ENCODE measurements at regions not wholly inside any gene's neighbourhood (a gene's known extent, or its start where the extent isn't known, plus 50 kb on each side); places are given as distances from the start of the nearest gene placed in this dataset.

DNA sequence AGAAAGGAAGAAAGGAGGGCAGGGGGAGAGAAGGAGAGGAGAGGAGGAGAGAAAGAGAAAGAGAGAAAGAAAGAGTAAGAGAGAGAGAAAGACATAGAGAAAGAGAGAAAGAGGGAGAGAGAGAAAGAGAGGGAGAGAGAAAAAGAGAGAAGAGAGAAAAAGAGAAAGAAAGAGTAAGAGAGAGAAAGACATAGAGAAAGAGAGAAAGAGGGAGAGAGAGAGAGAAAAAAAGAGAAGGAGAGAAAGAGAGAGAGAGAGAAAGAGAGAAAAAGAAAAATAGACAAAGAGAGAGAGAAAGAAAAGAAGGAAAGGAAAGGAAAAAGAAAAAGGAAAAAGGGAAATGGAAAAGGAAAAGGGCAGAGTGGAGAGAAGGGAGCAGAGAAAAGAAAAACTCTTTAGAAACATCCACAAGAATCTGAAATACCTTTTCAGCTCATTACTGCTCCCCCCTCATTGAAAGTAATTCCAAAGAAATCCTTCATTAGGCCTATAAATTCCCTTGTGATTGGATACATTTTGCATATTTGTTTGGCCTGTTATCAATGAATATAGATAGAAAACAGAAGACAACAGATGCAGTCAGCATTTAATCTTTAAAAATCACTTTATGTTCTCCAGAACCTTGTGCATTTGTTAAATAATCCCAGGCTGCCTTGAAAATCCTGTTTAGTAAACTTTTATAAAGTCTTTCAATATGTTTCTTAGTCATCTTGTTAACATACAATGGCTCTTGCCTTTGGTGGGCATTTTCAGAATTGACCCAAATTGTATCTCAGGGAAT is 411.5 kb downstream of the NFIB start:
- H3K27ac ChIP-seq (ENCODE audit: low read length, poor library complexity, severe bottlenecking), result no peak overlapping the region
- no peak overlapping the region for H3K18ac ChIP-seq (ENCODE audit: low read depth in 1 of 2, low read length in 2 of 2)
- H3K4me2 ChIP-seq (ENCODE audit: low read length, poor library complexity, severe bottlenecking), result no peak overlapping the region
- H3K9ac ChIP-seq (ENCODE audit: low read length), result no peak overlapping the region
- H2AK5ac ChIP-seq (ENCODE audit: low read length, severe bottlenecking), result no peak overlapping the region
- no peak for DNase-seq
- H2BK12ac ChIP-seq (ENCODE audit: low read length in 2 of 2), result no peak overlapping the region
- no peak overlapping the region for H4K91ac ChIP-seq (ENCODE audit: low read length)
- H3K4ac ChIP-seq (ENCODE audit: low read depth in 1 of 2, low read length in 2 of 2), result no peak overlapping the region
- H4K8ac ChIP-seq (ENCODE audit: low read length), result no peak overlapping the region
- H3K36me3 ChIP-seq (ENCODE audit: control insufficient read depth in 1 of 2, insufficient read depth in 2 of 2, low read depth in 1 of 2, low read length in 2 of 2), result no peaks in the 10 kb centered on the region
- no peak overlapping the region for H3K4me3 ChIP-seq (ENCODE audit: insufficient read depth in 1 of 2, low read depth in 1 of 2, low read length in 2 of 2)
- H2AFZ ChIP-seq (ENCODE audit: low read depth, low read length), result no peak overlapping the region
- no peaks in the 10 kb centered on the region for H3K79me1 ChIP-seq (replicated peaks; ENCODE audit: low read length, poor library complexity, severe bottlenecking)
- no peak overlapping the region for H2BK15ac ChIP-seq (ENCODE audit: low read depth, poor library complexity, severe bottlenecking)
- no peak overlapping the region for H2BK5ac ChIP-seq (ENCODE audit: low read depth, low read length, poor library complexity, severe bottlenecking)
- H3K14ac ChIP-seq (ENCODE audit: low read length in 2 of 2), result no peak overlapping the region
- no peaks in the 10 kb centered on the region for H3K4me1 ChIP-seq (ENCODE audit: control insufficient read depth, insufficient read depth, low read depth, low read length)
- H3K23ac ChIP-seq (ENCODE audit: low read length in 2 of 2), result no peak overlapping the region
- H3K9me3 ChIP-seq (ENCODE audit: control insufficient read depth, low read length), result no peaks in the 10 kb centered on the region
- no peaks in the 10 kb centered on the region for H3K27me3 ChIP-seq (ENCODE audit: control insufficient read depth in 1 of 2, insufficient read depth in 1 of 2, low read length in 2 of 2)
- no peak overlapping the region for H2BK120ac ChIP-seq (ENCODE audit: low read depth, low read length)

DNA sequence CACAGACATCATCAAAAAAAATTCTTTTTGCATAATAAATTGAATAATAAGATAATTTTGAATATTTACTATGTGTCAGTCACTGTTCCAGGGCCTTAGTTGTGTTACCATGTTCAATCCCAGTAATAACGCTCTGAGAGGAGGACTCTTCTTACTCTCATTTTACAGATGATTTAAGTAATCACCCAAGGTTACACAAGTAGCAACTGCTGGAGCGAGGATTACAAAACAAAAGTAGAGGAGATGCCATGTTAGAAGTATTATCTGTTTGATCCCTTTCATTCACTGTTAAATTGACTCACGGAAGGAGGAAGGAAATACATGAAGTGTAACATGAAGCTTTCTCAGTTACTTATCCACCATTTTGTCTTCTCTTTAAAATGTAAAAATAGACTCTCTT is 412.8 kb downstream of the NFIB start:
- Histone ChIP-seq H4K8ac (ENCODE audit: low read length) (no peak overlapping the region), H2BK15ac (ENCODE audit: low read depth, poor library complexity, severe bottlenecking) (no peak overlapping the region), H3K9me3 (ENCODE audit: control insufficient read depth, low read length) (no peaks in the 10 kb centered on the region), H3K27ac (ENCODE audit: low read length, poor library complexity, severe bottlenecking) (no peak overlapping the region), H3K4ac (ENCODE audit: low read depth in 1 of 2, low read length in 2 of 2) (no peak overlapping the region), H3K23ac (ENCODE audit: low read length in 2 of 2) (no peak overlapping the region), H2BK120ac (ENCODE audit: low read depth, low read length) (no peak overlapping the region), H3K4me2 (ENCODE audit: low read length, poor library complexity, severe bottlenecking) (no peak overlapping the region), H3K14ac (ENCODE audit: low read length in 2 of 2) (no peak overlapping the region), H3K9ac (ENCODE audit: low read length) (no peak overlapping the region), H3K4me3 (ENCODE audit: insufficient read depth in 1 of 2, low read depth in 1 of 2, low read length in 2 of 2) (no peak overlapping the region), H2BK12ac (ENCODE audit: low read length in 2 of 2) (no peak overlapping the region), H2AK5ac (ENCODE audit: low read length, severe bottlenecking) (no peak overlapping the region), H3K79me1 (replicated peaks; ENCODE audit: low read length, poor library complexity, severe bottlenecking) (no peaks in the 10 kb centered on the region), H3K27me3 (ENCODE audit: control insufficient read depth in 1 of 2, insufficient read depth in 1 of 2, low read length in 2 of 2) (no peaks in the 10 kb centered on the region), H2BK5ac (ENCODE audit: low read depth, low read length, poor library complexity, severe bottlenecking) (no peak overlapping the region), H3K36me3 (ENCODE audit: control insufficient read depth in 1 of 2, insufficient read depth in 2 of 2, low read depth in 1 of 2, low read length in 2 of 2) (no peaks in the 10 kb centered on the region), H3K4me1 (ENCODE audit: control insufficient read depth, insufficient read depth, low read depth, low read length) (no peaks in the 10 kb centered on the region), H2AFZ (ENCODE audit: low read depth, low read length) (no peak overlapping the region), H3K18ac (ENCODE audit: low read depth in 1 of 2, low read length in 2 of 2) (no peak overlapping the region), H4K91ac (ENCODE audit: low read length) (no peak overlapping the region)
- DNase-seq, result no peak
- 100% methylated on average over 2 of the region's 3 CpGs for WGBS

DNA sequence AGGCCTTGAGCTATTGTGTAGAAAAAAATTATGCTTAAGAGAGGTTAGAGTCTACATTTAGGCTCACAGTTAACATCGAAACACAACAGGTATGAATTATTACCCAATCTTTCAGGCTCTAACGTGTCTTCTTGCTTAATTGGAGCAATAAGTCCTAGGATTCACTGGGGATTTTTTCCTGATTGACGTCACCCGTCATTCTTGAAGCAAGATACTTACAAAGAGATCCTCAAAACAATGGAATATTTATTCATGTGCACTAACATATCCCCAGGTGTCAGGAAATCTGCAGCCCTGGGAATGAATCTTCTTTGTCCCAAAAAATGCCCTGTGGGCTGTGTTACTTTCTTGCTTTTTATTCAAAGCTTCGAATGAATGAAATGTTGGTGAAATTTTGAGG is 413.5 kb downstream of the NFIB start:
- no peak overlapping the region for H3K18ac ChIP-seq (ENCODE audit: low read depth in 1 of 2, low read length in 2 of 2)
- H3K27me3 ChIP-seq (ENCODE audit: control insufficient read depth in 1 of 2, insufficient read depth in 1 of 2, low read length in 2 of 2), result no peaks in the 10 kb centered on the region
- no peak overlapping the region for H2BK5ac ChIP-seq (ENCODE audit: low read depth, low read length, poor library complexity, severe bottlenecking)
- H3K4me1 ChIP-seq (ENCODE audit: control insufficient read depth, insufficient read depth, low read depth, low read length), result no peaks in the 10 kb centered on the region
- DNase-seq, result no peak
- H3K36me3 ChIP-seq (ENCODE audit: control insufficient read depth in 1 of 2, insufficient read depth in 2 of 2, low read depth in 1 of 2, low read length in 2 of 2), result no peaks in the 10 kb centered on the region
- H4K91ac ChIP-seq (ENCODE audit: low read length), result no peak overlapping the region
- H2BK15ac ChIP-seq (ENCODE audit: low read depth, poor library complexity, severe bottlenecking), result no peak overlapping the region
- no peak overlapping the region for H2AFZ ChIP-seq (ENCODE audit: low read depth, low read length)
- no peak overlapping the region for H2BK12ac ChIP-seq (ENCODE audit: low read length in 2 of 2)
- no peak overlapping the region for H4K8ac ChIP-seq (ENCODE audit: low read length)
- H3K4ac ChIP-seq (ENCODE audit: low read depth in 1 of 2, low read length in 2 of 2), result no peak overlapping the region
- H3K23ac ChIP-seq (ENCODE audit: low read length in 2 of 2), result no peak overlapping the region
- no peak overlapping the region for H3K4me3 ChIP-seq (ENCODE audit: insufficient read depth in 1 of 2, low read depth in 1 of 2, low read length in 2 of 2)
- 82% methylated on average over 5 of the region's 5 CpGs for WGBS
- H3K79me1 ChIP-seq (replicated peaks; ENCODE audit: low read length, poor library complexity, severe bottlenecking), result no peaks in the 10 kb centered on the region
- H2BK120ac ChIP-seq (ENCODE audit: low read depth, low read length), result no peak overlapping the region
- no peak overlapping the region for H3K4me2 ChIP-seq (ENCODE audit: low read length, poor library complexity, severe bottlenecking)
- H2AK5ac ChIP-seq (ENCODE audit: low read length, severe bottlenecking), result no peak overlapping the region
- H3K9ac ChIP-seq (ENCODE audit: low read length), result no peak overlapping the region
- H3K27ac ChIP-seq (ENCODE audit: low read length, poor library complexity, severe bottlenecking), result no peak overlapping the region
- H3K14ac ChIP-seq (ENCODE audit: low read length in 2 of 2), result no peak overlapping the region
- no peaks in the 10 kb centered on the region for H3K9me3 ChIP-seq (ENCODE audit: control insufficient read depth, low read length)

DNA sequence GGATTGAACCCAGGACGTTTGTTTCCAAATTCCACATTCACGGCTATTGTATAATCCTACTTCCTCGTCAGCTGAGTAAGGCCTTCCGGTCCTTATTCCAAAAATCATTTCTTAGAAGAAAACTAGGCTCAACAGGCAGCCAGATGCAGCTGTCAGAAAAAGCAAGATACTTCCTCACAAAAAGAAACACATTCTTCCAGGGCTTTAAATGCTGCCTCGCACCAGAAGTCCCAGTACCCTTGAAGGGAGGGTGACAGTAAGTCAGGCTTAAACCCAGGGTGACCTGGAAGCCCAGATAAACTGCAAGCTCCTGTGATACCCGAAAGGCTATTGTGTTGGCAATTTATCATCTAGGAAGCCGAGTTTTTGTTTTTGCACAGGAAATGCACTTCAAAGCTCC is 414.0 kb downstream of the NFIB start:
- Histone ChIP-seq H3K14ac (ENCODE audit: low read length in 2 of 2) (no peak overlapping the region), H2AFZ (ENCODE audit: low read depth, low read length) (no peak overlapping the region), H3K79me1 (replicated peaks; ENCODE audit: low read length, poor library complexity, severe bottlenecking) (no peaks in the 10 kb centered on the region), H3K27me3 (ENCODE audit: control insufficient read depth in 1 of 2, insufficient read depth in 1 of 2, low read length in 2 of 2) (no peaks in the 10 kb centered on the region), H3K9ac (ENCODE audit: low read length) (no peak overlapping the region), H2AK5ac (ENCODE audit: low read length, severe bottlenecking) (no peak overlapping the region), H3K27ac (ENCODE audit: low read length, poor library complexity, severe bottlenecking) (no peak overlapping the region), H3K36me3 (ENCODE audit: control insufficient read depth in 1 of 2, insufficient read depth in 2 of 2, low read depth in 1 of 2, low read length in 2 of 2) (no peaks in the 10 kb centered on the region), H2BK12ac (ENCODE audit: low read length in 2 of 2) (no peak overlapping the region), H4K8ac (ENCODE audit: low read length) (no peak overlapping the region), H3K23ac (ENCODE audit: low read length in 2 of 2) (no peak overlapping the region), H4K91ac (ENCODE audit: low read length) (no peak overlapping the region), H3K9me3 (ENCODE audit: control insufficient read depth, low read length) (no peaks in the 10 kb centered on the region), H3K4me3 (ENCODE audit: insufficient read depth in 1 of 2, low read depth in 1 of 2, low read length in 2 of 2) (no peak overlapping the region), H2BK5ac (ENCODE audit: low read depth, low read length, poor library complexity, severe bottlenecking) (no peak overlapping the region), H2BK120ac (ENCODE audit: low read depth, low read length) (no peak overlapping the region), H3K4ac (ENCODE audit: low read depth in 1 of 2, low read length in 2 of 2) (no peak overlapping the region), H3K18ac (ENCODE audit: low read depth in 1 of 2, low read length in 2 of 2) (no peak overlapping the region), H3K4me2 (ENCODE audit: low read length, poor library complexity, severe bottlenecking) (no peak overlapping the region), H3K4me1 (ENCODE audit: control insufficient read depth, insufficient read depth, low read depth, low read length) (no peaks in the 10 kb centered on the region), H2BK15ac (ENCODE audit: low read depth, poor library complexity, severe bottlenecking) (no peak overlapping the region)
- WGBS, result 85% methylated on average over 7 of the region's 7 CpGs
- DNase-seq, result no peak
